H1 (cell line): ENCODE measurements at regions not wholly inside any gene's neighbourhood (a gene's known extent, or its start where the extent isn't known, plus 50 kb on each side); places are given as distances from the start of the nearest gene placed in this dataset.

Experiments used
- CTCF ChIA-PET: fragments of 300-600 bp; sonication (Branson Sonifier 250); formaldehyde crosslinking; loops from one replicate; lab custom pipeline; 2021; ENCODE audit not compliant: partially characterized antibody; lab: Charles Lee
- POLR2A ChIA-PET: fragments of 300-600 bp; sonication (Branson Sonifier 250); formaldehyde crosslinking; loops from one replicate; lab custom pipeline; 2021; ENCODE audit warnings: inconsistent platforms; ENCODE audit not compliant: partially characterized antibody; lab: Charles Lee
- DNase-seq, 2 experiments: peaks; one replicate each; pipeline versions ENCODE4 v3.0.0 to v3.0.0-alpha.2; 2010 to 2022; ENCODE audit warnings: low spot score in 2 of 2, low read depth in 1 of 2, mixed read lengths in 1 of 2
- FAIRE-seq: peaks from 2 replicates; lab custom pipeline; 2011; peaks lifted over from hg19 to GRCh38; lab: Jason Lieb, UNC
- H2AFZ ChIP-seq: 2 replicates; pipeline ENCODE4 v1.8.1; 2012; ENCODE audit warnings: low read length, inconsistent platforms
- H2AK5ac ChIP-seq: 2 replicates; pipeline ENCODE4 v1.6.1; 2013; ENCODE audit warnings: low read depth, low read length
- H2BK120ac ChIP-seq: replicated peaks from 2 replicates; pipeline ENCODE3; 2013; ENCODE audit warnings: low read depth, low read length, inconsistent platforms
- H2BK12ac ChIP-seq: 2 replicates; pipeline ENCODE4 v1.6.1; 2013; ENCODE audit warnings: low read depth, low read length
- H2BK15ac ChIP-seq: 2 replicates; pipeline ENCODE4 v1.6.1; 2013; ENCODE audit warnings: low read length
- H2BK20ac ChIP-seq: 2 replicates; pipeline ENCODE4 v1.6.1; 2013; ENCODE audit warnings: low read length
- H2BK5ac ChIP-seq: 2 replicates; pipeline ENCODE4 v1.6.1; 2013; ENCODE audit warnings: low read depth, low read length
- H3K14ac ChIP-seq: 2 replicates; pipeline ENCODE4 v1.6.1; 2013; ENCODE audit warnings: inconsistent platforms; ENCODE audit not compliant: insufficient read length
- H3K18ac ChIP-seq: 2 replicates; pipeline ENCODE4 v1.6.1; 2013; ENCODE audit warnings: low read length; ENCODE audit errors: extremely low read depth
- H3K23ac ChIP-seq: 2 replicates; pipeline ENCODE4 v1.6.1; 2013; ENCODE audit warnings: inconsistent platforms; ENCODE audit not compliant: insufficient read length
- H3K23me2 ChIP-seq: 2 replicates; pipeline ENCODE4 v1.6.1; 2013; ENCODE audit warnings: low read depth, low read length
- H3K27ac ChIP-seq: 2 replicates; pipeline ENCODE4 v1.6.1; 2011; ENCODE audit warnings: low read depth, low read length, inconsistent platforms
- H3K27me3 ChIP-seq, 4 experiments: replicated peaks in 1 of 4; 1 replicate in 1 of 4; 2 replicates in 3 of 4; pipeline versions ENCODE4 v1.6.1 to v1.8.1; 2011 to 2013; ENCODE audit warnings: low read length in 3 of 4, mild to moderate bottlenecking in 3 of 4, inconsistent platforms in 2 of 4, mixed read lengths in 2 of 4, moderate library complexity in 1 of 4; ENCODE audit not compliant: control insufficient read depth in 3 of 4, insufficient read depth in 3 of 4; ENCODE audit errors: extremely low read depth in 1 of 4
- H3K36me3 ChIP-seq, 4 experiments: 2 replicates each; pipeline versions ENCODE4 v1.6.1 to v1.8.1; 2011 to 2013; ENCODE audit warnings: mild to moderate bottlenecking in 4 of 4, low read length in 3 of 4, moderate library complexity in 2 of 4, control low read depth in 1 of 4, inconsistent platforms in 1 of 4; ENCODE audit not compliant: insufficient read depth in 4 of 4, control insufficient read depth in 2 of 4
- H3K4ac ChIP-seq: replicated peaks from 2 replicates; pipeline ENCODE3; 2013; ENCODE audit warnings: low read length, low read depth, mixed read lengths, inconsistent platforms; ENCODE audit not compliant: insufficient read length
- H3K4me1 ChIP-seq, 4 experiments: replicated peaks in 1 of 4; 1 replicate in 1 of 4; 2 replicates in 3 of 4; pipeline versions ENCODE4 v1.6.1 to v1.8.1; 2011 to 2013; ENCODE audit warnings: low read length in 3 of 4, inconsistent platforms in 2 of 4, mixed read lengths in 1 of 4; ENCODE audit not compliant: insufficient read depth in 4 of 4, control insufficient read depth in 3 of 4
- H3K4me2 ChIP-seq, 2 experiments: 2 replicates each; pipeline versions ENCODE4 v1.6.1 to v1.8.1; 2011 to 2013; ENCODE audit warnings: low read depth in 2 of 2, low read length in 2 of 2, control low read depth in 1 of 2, inconsistent platforms in 1 of 2, mild to moderate bottlenecking in 1 of 2; ENCODE audit not compliant: insufficient read depth in 1 of 2
- H3K4me3 ChIP-seq, 4 experiments: fragments of 200-600, 300-600 bp in 1 of 4; sonication (generic), shearing (Covaris generic), sonication (Bioruptor Twin) in 1 of 4; 2 replicates each; pipeline versions ENCODE4 v1.5.1 to v1.8.1; 2011 to 2016; ENCODE audit warnings: low read length in 4 of 4, low read depth in 3 of 4, control low read depth in 2 of 4, inconsistent platforms in 2 of 4, mild to moderate bottlenecking in 2 of 4, mixed read lengths in 1 of 4, moderate library complexity in 1 of 4; ENCODE audit not compliant: insufficient read depth in 2 of 4; ENCODE audit errors: extremely low read depth in 1 of 4
- H3K56ac ChIP-seq: replicated peaks from 2 replicates; pipeline ENCODE3; 2013; ENCODE audit warnings: low read depth, mild to moderate bottlenecking, mixed read lengths, low read length, inconsistent platforms; ENCODE audit not compliant: insufficient read length
- H3K79me1 ChIP-seq: 2 replicates; pipeline ENCODE4 v1.6.1; 2013; ENCODE audit warnings: low read depth, low read length, control low read depth
- H3K79me2 ChIP-seq, 2 experiments: 2 replicates each; pipeline versions ENCODE4 v1.6.1 to v1.8.1; 2012 to 2013; ENCODE audit warnings: low read length in 2 of 2, mild to moderate bottlenecking in 2 of 2, inconsistent platforms in 1 of 2; ENCODE audit not compliant: insufficient read depth in 2 of 2, control insufficient read depth in 1 of 2
- H3K9ac ChIP-seq, 4 experiments: replicated peaks in 1 of 4; 1 replicate in 1 of 4; 2 replicates in 3 of 4; pipeline versions ENCODE4 v1.6.1 to v1.8.1; 2011 to 2013; ENCODE audit warnings: low read depth in 3 of 4, low read length in 3 of 4, control low read depth in 2 of 4, mild to moderate bottlenecking in 2 of 4, moderate library complexity in 2 of 4, inconsistent platforms in 1 of 4; ENCODE audit errors: extremely low read depth in 1 of 4
- H3K9me3 ChIP-seq, 2 experiments: 2 replicates each; pipeline versions ENCODE4 v1.6.1 to v1.8.1; 2012 to 2013; ENCODE audit warnings: mild to moderate bottlenecking in 2 of 2, moderate library complexity in 2 of 2, control low read depth in 1 of 2, inconsistent platforms in 1 of 2, low read depth in 1 of 2, low read length in 1 of 2, mixed read lengths in 1 of 2; ENCODE audit not compliant: insufficient read depth in 2 of 2
- H4K20me1 ChIP-seq, 2 experiments: replicated peaks in 1 of 2; 2 replicates each; pipeline versions ENCODE3 to v1.8.1; 2011 to 2013; ENCODE audit warnings: inconsistent platforms in 2 of 2, low read length in 2 of 2, mild to moderate bottlenecking in 1 of 2; ENCODE audit not compliant: insufficient read depth in 2 of 2, control insufficient read depth in 1 of 2
- H4K5ac ChIP-seq: 2 replicates; pipeline ENCODE4 v1.6.1; 2013; ENCODE audit warnings: low read length, low read depth, mixed read lengths, inconsistent platforms; ENCODE audit not compliant: insufficient read length
- H4K8ac ChIP-seq: 2 replicates; pipeline ENCODE4 v1.8.0; 2013; ENCODE audit warnings: mild to moderate bottlenecking, moderate library complexity, low read length, inconsistent platforms; ENCODE audit not compliant: insufficient read depth; ENCODE audit errors: extremely low read depth
- H4K91ac ChIP-seq: replicated peaks from 2 replicates; pipeline ENCODE3; 2013; ENCODE audit warnings: low read length, mixed read lengths, inconsistent platforms; ENCODE audit not compliant: insufficient read length
- HDAC2 ChIP-seq, 2 experiments: fragments of 300-600 bp in 1 of 2; sonication (generic) in 1 of 2; IDR thresholded peaks; 2 replicates each; pipeline ENCODE4 v1.6.1; 2011 to 2012; ENCODE audit warnings: low read depth in 2 of 2, low read length in 2 of 2, mild to moderate bottlenecking in 2 of 2, moderate library complexity in 2 of 2, borderline replicate concordance in 1 of 2, inconsistent platforms in 1 of 2
- KDM4A ChIP-seq: IDR thresholded peaks from one replicate; pipeline ENCODE4 v1.7.1; 2012; ENCODE audit warnings: low read depth, mild to moderate bottlenecking, moderate library complexity, low read length, inconsistent platforms; ENCODE audit not compliant: severe bottlenecking
- POLR2AphosphoS5 ChIP-seq: IDR thresholded peaks from 2 replicates; pipeline ENCODE4 v1.6.1; 2011; ENCODE audit warnings: low read depth, low read length
- RBBP5 ChIP-seq: IDR thresholded peaks from 2 replicates; pipeline ENCODE4 v1.7.1; 2012; ENCODE audit warnings: low read depth, mild to moderate bottlenecking, inconsistent platforms, low read length, moderate library complexity, borderline replicate concordance
- SIN3A ChIP-seq, 2 experiments: IDR thresholded peaks in 1 of 2; conservative IDR thresholded peaks in 1 of 2; 2 replicates each; pipeline ENCODE4 v1.6.1; 2011 to 2012; ENCODE audit warnings: low read length in 2 of 2, improper control_type of control experiment in 1 of 2, low read depth in 1 of 2, mild to moderate bottlenecking in 1 of 2
- SP2 ChIP-seq: IDR thresholded peaks from 2 replicates; pipeline ENCODE4 v1.6.1; 2012; ENCODE audit warnings: mild to moderate bottlenecking, low read length, inconsistent platforms
- TBP ChIP-seq: IDR thresholded peaks from 2 replicates; pipeline ENCODE4 v1.6.1; 2011; ENCODE audit warnings: low read depth, low read length, improper control_type of control experiment
- ZNF274 ChIP-seq: IDR thresholded peaks from 2 replicates; pipeline ENCODE4 v1.7.0; 2012; ENCODE audit warnings: low read length, borderline replicate concordance; ENCODE audit errors: extremely low read depth
- WGBS, 2 experiments: shearing (Covaris generic) in 1 of 2; methylation state at CpG; one replicate each; pipeline versions ENCODE4 v1.1.6 to v1.1.7; 2013 to 2015; ENCODE audit warnings: low lambda C conversion rate in 2 of 2, mixed read lengths in 2 of 2, inconsistent platforms in 1 of 2, low coverage in 1 of 2, missing lambda C conversion rate in 1 of 2; ENCODE audit not compliant: insufficient replicate concordance in 2 of 2, insufficient coverage in 1 of 2, insufficient read length in 1 of 2; ENCODE audit errors: extremely low coverage in 1 of 2, missing lambda C conversion rate in 1 of 2; 5-methylcytosine and 5-hydroxymethylcytosine counted together
- TF ChIP-seq, protein P1 (sequence below): IDR thresholded peaks from 2 replicates; pipeline ENCODE4 v1.6.1; 2012; ENCODE audit warnings: inconsistent platforms
- TF ChIP-seq, protein P2 (sequence below): IDR thresholded peaks from 2 replicates; pipeline ENCODE4 v1.6.1; 2012; ENCODE audit warnings: low read length, inconsistent platforms

DNA sequence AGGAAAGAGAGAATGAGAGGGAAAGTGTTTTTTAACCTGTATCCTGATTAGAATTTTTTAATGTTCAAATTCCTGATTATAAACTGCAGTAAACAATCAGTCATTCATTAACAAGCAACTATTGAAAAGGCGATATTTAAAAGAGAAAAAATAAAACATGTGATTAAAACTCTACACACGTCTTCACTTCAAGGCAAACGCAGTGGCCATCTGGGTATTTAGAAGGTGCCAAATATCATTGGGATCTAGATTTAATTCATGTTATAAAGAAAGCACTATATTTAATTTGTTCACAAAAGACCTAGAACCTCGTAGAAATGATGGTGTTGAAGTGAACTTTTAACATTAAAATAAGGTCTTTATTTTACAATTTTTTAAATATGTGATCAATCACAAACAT lies 189.4 kb upstream of the KLF14 start:
- no peak overlapping the region for H3K9ac ChIP-seq
- H3K27me3 ChIP-seq, result no peaks in the 10 kb centered on the region
- H2BK20ac ChIP-seq, result no peak overlapping the region
- CTCF ChIA-PET, result interaction anchor here (0.6 to 2.9 kb wide), 2 partner anchors 13 to 47 kb away, joined by 3 to 11 read pairs; no protein-coding TSS in a partner anchor
- no peaks in the 10 kb centered on the region for H3K23me2 ChIP-seq
- no peak overlapping the region for H3K14ac ChIP-seq
- H4K20me1 ChIP-seq, result no peaks in the 10 kb centered on the region
- H3K23ac ChIP-seq, result no peak overlapping the region
- H2BK120ac ChIP-seq, result no peak overlapping the region
- H4K8ac ChIP-seq, result no peak overlapping the region
- H2AFZ ChIP-seq, result no peak overlapping the region
- TF ChIP-seq POLR2AphosphoS5 (no peak), TBP (no peak), ZNF274 (no peak), SP2 (no peak), SIN3A (conservative IDR thresholded peaks at IDR 0.05 in 1 of 2, IDR thresholded peaks at IDR 0.05 in 1 of 2; ENCODE audit: low read depth in 1 of 2, low read length in 2 of 2) (no peak), KDM4A (no peak), HDAC2 (IDR thresholded peaks at IDR 0.05; ENCODE audit: borderline replicate concordance in 1 of 2, low read depth in 2 of 2, low read length in 2 of 2) (no peak), RBBP5 (no peak)
- TF ChIP-seq, protein P1, sequence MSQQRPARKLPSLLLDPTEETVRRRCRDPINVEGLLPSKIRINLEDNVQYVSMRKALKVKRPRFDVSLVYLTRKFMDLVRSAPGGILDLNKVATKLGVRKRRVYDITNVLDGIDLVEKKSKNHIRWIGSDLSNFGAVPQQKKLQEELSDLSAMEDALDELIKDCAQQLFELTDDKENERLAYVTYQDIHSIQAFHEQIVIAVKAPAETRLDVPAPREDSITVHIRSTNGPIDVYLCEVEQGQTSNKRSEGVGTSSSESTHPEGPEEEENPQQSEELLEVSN, result no peak
- TF ChIP-seq, protein P2, sequence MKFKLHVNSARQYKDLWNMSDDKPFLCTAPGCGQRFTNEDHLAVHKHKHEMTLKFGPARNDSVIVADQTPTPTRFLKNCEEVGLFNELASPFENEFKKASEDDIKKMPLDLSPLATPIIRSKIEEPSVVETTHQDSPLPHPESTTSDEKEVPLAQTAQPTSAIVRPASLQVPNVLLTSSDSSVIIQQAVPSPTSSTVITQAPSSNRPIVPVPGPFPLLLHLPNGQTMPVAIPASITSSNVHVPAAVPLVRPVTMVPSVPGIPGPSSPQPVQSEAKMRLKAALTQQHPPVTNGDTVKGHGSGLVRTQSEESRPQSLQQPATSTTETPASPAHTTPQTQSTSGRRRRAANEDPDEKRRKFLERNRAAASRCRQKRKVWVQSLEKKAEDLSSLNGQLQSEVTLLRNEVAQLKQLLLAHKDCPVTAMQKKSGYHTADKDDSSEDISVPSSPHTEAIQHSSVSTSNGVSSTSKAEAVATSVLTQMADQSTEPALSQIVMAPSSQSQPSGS, result no peak
- TF ChIP-seq, all 59 proteins: peak for 0
- H3K56ac ChIP-seq, result no peak overlapping the region
- no peak overlapping the region for H4K5ac ChIP-seq
- H3K36me3 ChIP-seq, result no peaks in the 10 kb centered on the region
- POLR2A ChIA-PET, result no interaction called here
- H3K18ac ChIP-seq, result no peak overlapping the region
- 90% methylated on average over 4 of the region's 4 CpGs; no CpG with 5 or more reads in 1 of the 2 experiments for WGBS, 2 experiments
- no peak for FAIRE-seq
- no peak overlapping the region for H4K91ac ChIP-seq
- H3K4me1 ChIP-seq, result peaks cover 0 to 9% (median 4%) of the 10 kb centered on the region in 4 experiments; a peak in 4 of 7 replicates
- no peak overlapping the region for H3K4me2 ChIP-seq
- H2BK5ac ChIP-seq, result no peak overlapping the region
- H3K9me3 ChIP-seq, result no peaks in the 10 kb centered on the region
- H3K4me3 ChIP-seq, result no peak overlapping the region
- no peaks in the 10 kb centered on the region for H3K79me2 ChIP-seq
- no peak overlapping the region for H3K27ac ChIP-seq
- DNase-seq, result no peak
- no peaks in the 10 kb centered on the region; the same call in 1 of the 2 replicates for H3K79me1 ChIP-seq
- H3K4ac ChIP-seq, result no peak overlapping the region
- H2BK12ac ChIP-seq, result no peak overlapping the region
- no peak overlapping the region for H2AK5ac ChIP-seq
- no peak overlapping the region for H2BK15ac ChIP-seq
